DND-41 (cell line): ENCODE measurements at regions not wholly inside any gene's neighbourhood (a gene's known extent, or its start where the extent isn't known, plus 50 kb on each side); places are given as distances from the start of the nearest gene placed in this dataset.

Experiments used
- CTCF ChIP-seq: IDR thresholded peaks from 2 replicates; pipeline ENCODE4 v1.5.1; 2012; ENCODE audit warnings: borderline replicate concordance, low read length, moderate library complexity, mild to moderate bottlenecking; ENCODE audit not compliant: poor library complexity, severe bottlenecking; ENCODE audit errors: extremely low read depth
- EZH2 ChIP-seq: IDR thresholded peaks from 3 replicates; pipeline ENCODE4 v1.6.1; 2012; ENCODE audit warnings: borderline replicate concordance, low read depth, mild to moderate bottlenecking, moderate library complexity, low read length, inconsistent platforms; ENCODE audit not compliant: severe bottlenecking

- no peak for TF ChIP-seq CTCF
- TF ChIP-seq EZH2, result no peak
Observed at GRCh38 chr13:55038230-55038629, 2009.6 kb downstream of the OLFM4 start.
